SU-DHL-6 (cell line): ENCODE measurements at regions not wholly inside any gene's neighbourhood (a gene's known extent, or its start where the extent isn't known, plus 50 kb on each side); places are given as distances from the start of the nearest gene placed in this dataset.

Experiments
- EZH2phosphoT487 ChIP-seq: fragments of 200-600 bp; sonication (generic), shearing (Covaris generic); conservative IDR thresholded peaks from 2 replicates; pipeline ENCODE4 v1.6.1; 2018; ENCODE audit warnings: mild to moderate bottlenecking, antibody characterized with exemption, low read length, moderate library complexity, mixed read lengths
- TF ChIP-seq, protein P1 (sequence below): fragments of 200-600 bp; sonication (generic); IDR thresholded peaks from one replicate; pipeline ENCODE4 v1.5.1; 2017; ENCODE audit warnings: antibody characterized with exemption, mild to moderate bottlenecking, low read length, moderate library complexity; ENCODE audit not compliant: insufficient read depth, poor library complexity, severe bottlenecking

DNA sequence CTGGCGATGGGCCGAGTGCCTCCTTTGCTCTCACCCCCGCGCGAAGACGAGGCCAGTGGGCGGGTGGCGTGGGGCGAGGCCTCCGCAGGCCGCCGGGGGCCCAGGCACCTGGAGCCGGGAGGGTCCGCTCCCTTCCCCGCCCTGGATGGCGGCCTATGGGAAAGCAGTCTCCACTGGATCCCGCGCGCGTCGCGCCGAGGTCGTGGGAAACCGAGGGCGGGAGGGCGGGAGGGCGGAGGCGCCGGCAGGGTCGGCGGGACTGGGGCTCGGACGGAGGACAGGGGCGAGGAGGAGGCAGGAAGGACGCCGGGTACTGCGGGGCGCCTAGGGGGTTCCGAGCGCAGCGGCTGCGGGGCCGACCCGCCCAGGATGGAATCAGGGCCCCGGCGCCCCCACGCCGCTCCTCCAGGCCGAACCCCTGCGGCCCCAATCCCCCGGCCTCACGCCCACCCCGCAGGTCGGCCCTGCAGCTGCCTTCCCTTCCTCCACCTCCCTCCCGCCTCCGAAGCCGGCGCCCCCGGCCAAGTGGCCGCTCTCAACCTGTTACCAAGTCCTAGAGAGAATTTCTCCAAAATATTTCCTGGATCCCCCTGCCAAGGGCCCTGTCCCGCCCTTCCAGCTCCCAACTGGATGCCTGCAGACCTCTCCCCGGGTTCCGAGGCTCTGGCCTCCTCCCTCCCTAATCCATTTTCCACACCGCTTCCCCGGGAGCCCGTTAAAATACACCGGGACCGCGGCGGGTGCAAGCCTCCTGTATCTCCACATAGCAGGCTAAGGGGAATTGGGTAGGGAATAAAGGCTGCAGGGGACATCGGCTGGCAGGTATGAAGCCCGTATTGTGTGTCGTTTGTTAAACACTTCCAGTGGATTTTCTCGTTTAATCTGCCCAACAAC lies 146.3 kb downstream of the ERCC6L2 start:
- TF ChIP-seq, protein P1, sequence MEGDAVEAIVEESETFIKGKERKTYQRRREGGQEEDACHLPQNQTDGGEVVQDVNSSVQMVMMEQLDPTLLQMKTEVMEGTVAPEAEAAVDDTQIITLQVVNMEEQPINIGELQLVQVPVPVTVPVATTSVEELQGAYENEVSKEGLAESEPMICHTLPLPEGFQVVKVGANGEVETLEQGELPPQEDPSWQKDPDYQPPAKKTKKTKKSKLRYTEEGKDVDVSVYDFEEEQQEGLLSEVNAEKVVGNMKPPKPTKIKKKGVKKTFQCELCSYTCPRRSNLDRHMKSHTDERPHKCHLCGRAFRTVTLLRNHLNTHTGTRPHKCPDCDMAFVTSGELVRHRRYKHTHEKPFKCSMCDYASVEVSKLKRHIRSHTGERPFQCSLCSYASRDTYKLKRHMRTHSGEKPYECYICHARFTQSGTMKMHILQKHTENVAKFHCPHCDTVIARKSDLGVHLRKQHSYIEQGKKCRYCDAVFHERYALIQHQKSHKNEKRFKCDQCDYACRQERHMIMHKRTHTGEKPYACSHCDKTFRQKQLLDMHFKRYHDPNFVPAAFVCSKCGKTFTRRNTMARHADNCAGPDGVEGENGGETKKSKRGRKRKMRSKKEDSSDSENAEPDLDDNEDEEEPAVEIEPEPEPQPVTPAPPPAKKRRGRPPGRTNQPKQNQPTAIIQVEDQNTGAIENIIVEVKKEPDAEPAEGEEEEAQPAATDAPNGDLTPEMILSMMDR, result no peak
- TF ChIP-seq EZH2phosphoT487, result no peak
